Transverse colon (tissue), 4 donors: ENCODE measurements at regions not wholly inside any gene's neighbourhood (a gene's known extent, or its start where the extent isn't known, plus 50 kb on each side); places are given as distances from the start of the nearest gene placed in this dataset.

Experiments
- CTCF ChIP-seq, 5 experiments: fragments of 200-600 bp in 3 of 5; fragments of 450-650 bp in 2 of 5; sonication (generic) in 3 of 5; IDR thresholded peaks; 1 replicate in 2 of 5; 2 replicates in 3 of 5; pipeline ENCODE4 v1.5.1; 2016 to 2017; ENCODE audit warnings: antibody characterized with exemption in 5 of 5, inconsistent platforms in 3 of 5, mild to moderate bottlenecking in 2 of 5, moderate library complexity in 1 of 5
- POLR2A ChIP-seq: fragments of 450-650 bp; IDR thresholded peaks from one replicate; pipeline ENCODE4 v1.6.1; 2016; ENCODE audit warnings: antibody characterized with exemption, mild to moderate bottlenecking, moderate library complexity
- POLR2AphosphoS5 ChIP-seq, 3 donors: sonication (generic); formaldehyde crosslinking; IDR thresholded peaks; one replicate each; pipeline ENCODE4 v1.6.1; 2016; ENCODE audit warnings: antibody characterized with exemption in 3 of 3

- TF ChIP-seq POLR2AphosphoS5 (IDR thresholded peaks at IDR 0.05) (no peak), POLR2A (no peak), CTCF (IDR thresholded peaks at IDR 0.05) (no peak)
These were observed 361.5 kb upstream of the NECTIN3 start for GRCh38 chr3:110710156-110710555.
